Esophagus squamous epithelium (tissue), 4 donors: ENCODE measurements at regions not wholly inside any gene's neighbourhood (a gene's known extent, or its start where the extent isn't known, plus 50 kb on each side); places are given as distances from the start of the nearest gene placed in this dataset.

Experiments
- POLR2A ChIP-seq, 4 donors: fragments of 450-650 bp; IDR thresholded peaks; one replicate each; pipeline ENCODE4 v1.6.1; 2017; ENCODE audit warnings: antibody characterized with exemption in 4 of 4, mild to moderate bottlenecking in 4 of 4, moderate library complexity in 3 of 4
- TF ChIP-seq, protein P1 (sequence below), 6 experiments: fragments of 450-650 bp in 4 of 6; fragments of 200-600 bp in 2 of 6; sonication (generic) in 2 of 6; IDR thresholded peaks; one replicate each; pipeline ENCODE4 v1.5.1; 2016 to 2019; ENCODE audit warnings: antibody characterized with exemption in 6 of 6, mild to moderate bottlenecking in 4 of 6, moderate library complexity in 4 of 6

DNA sequence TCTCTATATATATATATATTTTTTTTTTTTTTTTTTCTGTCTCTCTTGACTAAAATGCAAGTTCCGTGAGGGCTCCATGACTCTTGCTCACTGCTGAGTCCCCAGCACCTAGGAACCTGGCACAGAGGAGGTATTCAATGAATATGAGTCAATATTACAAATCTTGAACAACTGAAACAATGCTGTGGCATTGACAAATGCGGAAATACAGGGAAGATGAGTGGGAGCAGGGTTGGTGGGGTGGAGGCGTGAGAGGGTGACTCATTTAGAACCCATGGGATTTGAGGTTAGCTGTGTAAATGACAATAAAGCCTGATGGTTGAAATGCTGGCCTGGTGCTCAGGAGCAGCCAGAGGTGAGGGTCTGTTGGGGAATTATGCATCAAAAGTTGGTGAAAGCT lies 121.7 kb upstream of the FUT8 start:
- TF ChIP-seq, protein P1, sequence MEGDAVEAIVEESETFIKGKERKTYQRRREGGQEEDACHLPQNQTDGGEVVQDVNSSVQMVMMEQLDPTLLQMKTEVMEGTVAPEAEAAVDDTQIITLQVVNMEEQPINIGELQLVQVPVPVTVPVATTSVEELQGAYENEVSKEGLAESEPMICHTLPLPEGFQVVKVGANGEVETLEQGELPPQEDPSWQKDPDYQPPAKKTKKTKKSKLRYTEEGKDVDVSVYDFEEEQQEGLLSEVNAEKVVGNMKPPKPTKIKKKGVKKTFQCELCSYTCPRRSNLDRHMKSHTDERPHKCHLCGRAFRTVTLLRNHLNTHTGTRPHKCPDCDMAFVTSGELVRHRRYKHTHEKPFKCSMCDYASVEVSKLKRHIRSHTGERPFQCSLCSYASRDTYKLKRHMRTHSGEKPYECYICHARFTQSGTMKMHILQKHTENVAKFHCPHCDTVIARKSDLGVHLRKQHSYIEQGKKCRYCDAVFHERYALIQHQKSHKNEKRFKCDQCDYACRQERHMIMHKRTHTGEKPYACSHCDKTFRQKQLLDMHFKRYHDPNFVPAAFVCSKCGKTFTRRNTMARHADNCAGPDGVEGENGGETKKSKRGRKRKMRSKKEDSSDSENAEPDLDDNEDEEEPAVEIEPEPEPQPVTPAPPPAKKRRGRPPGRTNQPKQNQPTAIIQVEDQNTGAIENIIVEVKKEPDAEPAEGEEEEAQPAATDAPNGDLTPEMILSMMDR (IDR thresholded peaks at IDR 0.05), result no peak
- TF ChIP-seq POLR2A (IDR thresholded peaks at IDR 0.05), result no peak
